Natural killer cell treated with Interleukin-12 subunit alpha and Interleukin-12 subunit beta and Interleukin-15 and Interleukin-18, amount 100 ng/mL, for 72 hours (primary cell): ENCODE measurements at regions not wholly inside any gene's neighbourhood (a gene's known extent, or its start where the extent isn't known, plus 50 kb on each side); places are given as distances from the start of the nearest gene placed in this dataset.
"Not testable (repeated sequence)": the region's sequence is repeated elsewhere in the genome, so short reads cannot be mapped to it uniquely, and the experiment has no call there.

Source experiments
- ATAC-seq, 2 donors: fragments of 150-1000 bp; cut with Tn5 transposase in 1 of 2; sonication (Bioruptor Pico), chemical (Tn5 transposase) in 1 of 2; 2 replicates each; pipeline ENCODE4 v1.10.0; 2021
- DNase-seq: peaks from one replicate; pipeline ENCODE4 v3.0.0; 2022; ENCODE audit warnings: low spot score
- H3K27ac Mint-ChIP-seq, 2 donors: 1 replicate in 1 of 2; 2 replicates in 1 of 2; pipeline ENCODE4 v1.8.0; 2022; ENCODE audit warnings: mixed read lengths in 2 of 2, mild to moderate bottlenecking in 1 of 2, moderate library complexity in 1 of 2
- H3K27me3 Mint-ChIP-seq, 2 donors: 1 replicate in 1 of 2; 2 replicates in 1 of 2; pipeline ENCODE4 v1.8.0; 2022; ENCODE audit warnings: mixed read lengths in 2 of 2
- H3K36me3 Mint-ChIP-seq: one replicate; pipeline ENCODE4 v1.8.0; 2022; ENCODE audit warnings: mixed read lengths
- H3K4me1 Mint-ChIP-seq, 2 donors: 1 replicate in 1 of 2; 2 replicates in 1 of 2; pipeline ENCODE4 v1.8.0; 2022; ENCODE audit warnings: low read depth in 2 of 2, mixed read lengths in 2 of 2, mild to moderate bottlenecking in 1 of 2
- H3K4me3 Mint-ChIP-seq: one replicate; pipeline ENCODE4 v1.8.0; 2022; ENCODE audit warnings: mixed read lengths
- H3K9me3 Mint-ChIP-seq: 2 replicates; pipeline ENCODE4 v1.8.0; 2022; ENCODE audit warnings: mixed read lengths

DNA sequence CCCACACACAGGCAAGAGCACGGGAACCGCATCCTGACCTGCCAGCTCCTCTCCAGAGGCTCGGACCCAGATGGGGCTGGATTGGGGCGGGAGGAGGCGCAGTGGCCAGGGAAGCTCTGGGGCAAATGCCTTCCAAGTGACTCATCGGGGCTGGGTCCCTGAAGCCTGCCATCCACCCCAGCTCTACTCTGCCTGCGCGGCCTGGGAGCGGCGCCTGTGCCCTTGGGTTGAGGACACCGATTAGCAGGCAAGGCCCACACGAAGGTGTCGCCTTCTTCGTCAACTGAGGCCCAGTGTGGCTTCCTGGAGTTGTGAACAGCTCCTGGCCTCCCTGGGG lies 4380.3 kb upstream of the TPTE start:
- H3K27me3 Mint-ChIP-seq, H3K4me1 Mint-ChIP-seq, DNase-seq, H3K27ac Mint-ChIP-seq, H3K9me3 Mint-ChIP-seq, H3K36me3 Mint-ChIP-seq, H3K4me3 Mint-ChIP-seq, ATAC-seq: not testable (repeated sequence)

DNA sequence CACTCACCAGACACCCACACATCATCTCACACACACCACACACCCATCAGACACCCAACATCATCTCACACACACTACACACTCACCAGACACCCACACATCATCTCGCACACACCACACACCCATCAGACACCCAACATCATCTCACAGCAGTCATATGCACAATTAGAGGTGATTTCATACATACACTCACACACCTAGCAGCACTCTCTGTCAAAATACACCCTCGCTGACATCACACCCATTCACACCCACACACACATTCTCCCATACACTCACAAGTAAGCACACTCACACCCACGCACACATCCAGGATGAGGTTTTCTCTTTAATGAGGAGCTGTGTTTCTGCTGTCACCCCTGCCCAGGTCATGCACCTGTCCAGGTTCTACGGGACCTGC lies 4368.2 kb upstream of the TPTE start:
- H3K27me3 Mint-ChIP-seq, H3K4me3 Mint-ChIP-seq, H3K9me3 Mint-ChIP-seq, H3K4me1 Mint-ChIP-seq, DNase-seq, ATAC-seq, H3K27ac Mint-ChIP-seq, H3K36me3 Mint-ChIP-seq: not testable (repeated sequence)

DNA sequence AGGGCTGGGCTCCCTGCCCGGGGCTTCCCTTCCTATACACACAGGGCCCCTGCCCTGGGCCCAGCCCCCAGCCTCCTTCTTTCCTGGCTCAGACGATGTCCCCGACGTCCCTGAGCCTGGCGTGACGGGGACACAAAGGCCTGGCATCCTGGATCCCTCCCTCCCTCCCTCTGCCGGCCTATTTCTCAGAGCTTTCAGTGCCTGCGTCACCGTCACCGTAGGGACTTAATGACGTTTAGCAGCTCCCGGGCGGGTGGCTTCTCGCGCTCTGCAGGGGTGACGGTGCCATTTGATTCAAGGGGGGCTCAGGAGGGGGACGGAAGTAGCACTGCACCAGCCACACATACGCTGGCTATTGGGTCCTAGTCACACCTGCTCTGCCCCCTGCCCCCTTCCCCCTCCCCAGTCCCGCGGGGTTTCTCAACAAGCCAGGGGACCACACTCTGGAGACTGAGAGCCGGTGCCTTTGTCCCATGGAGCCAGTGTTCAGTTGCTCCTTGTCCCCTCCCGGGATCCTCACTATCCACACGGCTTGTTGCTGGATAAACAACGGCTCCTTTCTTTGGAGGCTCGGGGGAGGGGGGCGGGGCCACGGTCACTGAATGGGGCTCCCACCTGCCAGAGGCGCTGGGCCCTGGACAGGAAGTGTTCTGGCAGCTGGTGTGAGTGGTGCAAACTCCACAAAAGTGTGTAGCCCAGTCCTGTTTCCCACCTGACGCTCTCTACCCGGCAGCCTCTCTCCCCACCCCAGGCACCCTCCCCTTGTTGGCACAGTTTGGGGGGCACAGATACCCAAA lies 4366.7 kb upstream of the TPTE start:
- H3K4me1 Mint-ChIP-seq, DNase-seq, H3K27me3 Mint-ChIP-seq, H3K9me3 Mint-ChIP-seq, H3K4me3 Mint-ChIP-seq, H3K36me3 Mint-ChIP-seq, H3K27ac Mint-ChIP-seq: not testable (repeated sequence)
- ATAC-seq = peak; percentile 52 to 53

DNA sequence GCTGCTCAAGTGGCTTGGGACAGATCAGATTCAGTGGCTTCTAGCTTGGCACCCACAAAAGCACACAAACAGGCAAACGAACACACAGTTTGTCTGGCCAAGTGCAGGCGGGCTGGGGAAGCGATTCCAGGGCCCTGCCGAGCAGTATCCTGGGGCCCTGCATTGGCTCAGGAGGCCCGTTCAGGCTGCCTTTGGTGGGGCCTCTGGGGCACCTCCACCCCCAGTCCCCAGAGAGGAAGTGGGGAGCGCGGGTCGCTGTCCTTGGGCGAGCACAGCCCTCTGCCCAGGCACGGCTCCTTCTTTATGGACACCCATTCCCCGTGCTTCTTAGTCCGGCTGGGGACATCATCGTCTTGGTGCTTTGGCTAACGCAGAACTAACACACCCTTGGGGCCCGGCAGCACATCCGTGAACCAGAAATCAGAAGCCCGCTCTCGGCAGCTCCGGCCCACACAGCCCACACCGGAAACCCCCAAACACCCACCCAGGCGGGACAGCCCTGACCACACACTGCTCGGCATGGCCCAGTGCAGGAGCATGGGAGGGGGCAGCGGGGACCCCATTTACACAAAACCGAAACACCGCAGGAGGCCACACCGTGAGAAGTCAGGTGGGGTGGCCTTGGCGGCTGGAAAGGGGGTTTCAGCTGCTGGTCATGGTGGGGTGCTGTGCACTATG lies 4364.5 kb upstream of the TPTE start:
- H3K4me3 Mint-ChIP-seq, H3K36me3 Mint-ChIP-seq, H3K9me3 Mint-ChIP-seq, ATAC-seq, H3K27ac Mint-ChIP-seq, H3K4me1 Mint-ChIP-seq, DNase-seq, H3K27me3 Mint-ChIP-seq: not testable (repeated sequence)

DNA sequence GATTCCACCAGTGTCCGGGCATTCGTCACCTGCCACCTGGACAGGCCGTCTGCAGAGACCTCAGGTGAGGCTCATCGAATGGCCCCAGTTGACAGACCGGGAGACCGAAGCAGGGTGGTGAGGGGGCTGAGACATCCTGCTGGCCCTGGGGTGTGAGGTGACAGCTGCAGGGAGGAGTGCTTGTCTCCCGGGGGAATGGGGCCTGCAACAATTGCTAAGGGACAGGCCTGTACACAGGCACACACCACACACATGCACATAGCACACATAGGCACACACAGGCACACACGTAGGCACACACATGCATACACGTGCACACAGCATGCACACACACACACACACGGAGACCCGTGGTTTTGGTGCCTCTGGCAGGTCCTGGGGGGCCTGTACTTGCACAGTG lies 4363.9 kb upstream of the TPTE start:
- H3K4me3 Mint-ChIP-seq, ATAC-seq, H3K36me3 Mint-ChIP-seq, H3K9me3 Mint-ChIP-seq, H3K27ac Mint-ChIP-seq, DNase-seq, H3K4me1 Mint-ChIP-seq, H3K27me3 Mint-ChIP-seq: not testable (repeated sequence)

DNA sequence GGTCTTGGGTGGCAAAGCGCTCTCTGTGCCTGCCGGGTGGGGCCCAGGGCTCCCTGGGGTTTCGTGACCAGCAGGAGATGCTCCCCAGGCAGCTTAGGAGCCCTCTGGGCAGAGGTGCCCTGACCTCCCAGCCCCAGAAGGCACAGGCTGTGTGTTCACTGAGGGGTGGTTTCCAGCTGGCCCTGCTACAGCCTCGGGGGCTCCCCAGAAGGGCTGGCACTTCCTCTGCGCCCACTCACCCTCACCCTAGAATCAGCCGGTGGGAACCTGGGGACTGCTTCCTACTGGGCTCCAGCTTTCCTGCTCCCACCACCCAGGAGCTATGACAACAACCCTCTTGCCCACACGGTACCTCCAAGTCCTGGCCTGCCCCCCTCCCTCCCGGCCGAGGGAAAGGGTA lies 4363.2 kb upstream of the TPTE start:
- not testable (repeated sequence) for DNase-seq, H3K4me3 Mint-ChIP-seq, H3K27ac Mint-ChIP-seq

More for the DNA sequence above, 4363.2 kb upstream of the TPTE start:
- not testable (repeated sequence) for H3K27me3 Mint-ChIP-seq, H3K36me3 Mint-ChIP-seq, H3K4me1 Mint-ChIP-seq, H3K9me3 Mint-ChIP-seq
- peak in 1 of 2 donors; percentile 48 for ATAC-seq
